OCI-LY3 (cell line): ENCODE measurements at regions not wholly inside any gene's neighbourhood (a gene's known extent, or its start where the extent isn't known, plus 50 kb on each side); places are given as distances from the start of the nearest gene placed in this dataset.

Experiments
- CTCF ChIP-seq: fragments of 200-600, 300-600 bp; sonication (generic); IDR thresholded peaks from 2 replicates; pipeline ENCODE4 v1.5.1; 2014; ENCODE audit warnings: antibody characterized with exemption, low read length, low read depth
- EZH2phosphoT487 ChIP-seq: fragments of 200-600 bp; shearing (Covaris generic); IDR thresholded peaks from 2 replicates; pipeline ENCODE4 v1.6.1; 2018; ENCODE audit warnings: antibody characterized with exemption, mixed run types, low read depth

GRCh38 chr2:183371545-183371944, 247.3 kb downstream of the NUP35 start:
- TF ChIP-seq CTCF (no peak), EZH2phosphoT487 (no peak)
